HG02642 (cell line): ENCODE measurements at regions not wholly inside any gene's neighbourhood (a gene's known extent, or its start where the extent isn't known, plus 50 kb on each side); places are given as distances from the start of the nearest gene placed in this dataset.
"Not testable (repeated sequence)": the region's sequence is repeated elsewhere in the genome, so short reads cannot be mapped to it uniquely, and the experiment has no call there.

Experiments used
- ATAC-seq: cut with Tn5 transposase; IDR thresholded peaks from one replicate; pipeline ENCODE4 v1.9.1; 2021; ENCODE audit warnings: mild to moderate bottlenecking; ENCODE audit not compliant: unreplicated experiment, poor library complexity

- ATAC-seq = no peak
Observed at GRCh38 chr12:97711392-97711791, 248.8 kb downstream of the RMST start.

DNA sequence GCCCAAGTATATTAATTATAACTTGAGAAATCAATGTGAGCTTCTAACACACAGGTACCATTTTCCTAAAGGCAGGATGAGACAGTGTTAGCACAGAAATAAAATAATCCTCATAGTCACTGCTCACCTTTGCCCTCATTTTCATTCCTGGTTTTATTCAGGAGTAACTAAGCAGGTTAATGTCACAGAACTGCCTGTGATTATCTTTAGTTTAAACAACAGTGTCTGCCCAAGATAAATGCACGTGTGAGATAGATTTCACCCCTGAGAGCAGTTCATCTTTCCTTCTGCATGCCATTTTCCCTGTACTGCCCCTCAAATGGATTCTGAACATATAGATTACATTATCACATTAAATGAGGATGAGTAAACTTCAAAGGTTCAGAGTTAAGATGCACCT is 250.7 kb downstream of the RMST start:
- no peak for ATAC-seq

DNA sequence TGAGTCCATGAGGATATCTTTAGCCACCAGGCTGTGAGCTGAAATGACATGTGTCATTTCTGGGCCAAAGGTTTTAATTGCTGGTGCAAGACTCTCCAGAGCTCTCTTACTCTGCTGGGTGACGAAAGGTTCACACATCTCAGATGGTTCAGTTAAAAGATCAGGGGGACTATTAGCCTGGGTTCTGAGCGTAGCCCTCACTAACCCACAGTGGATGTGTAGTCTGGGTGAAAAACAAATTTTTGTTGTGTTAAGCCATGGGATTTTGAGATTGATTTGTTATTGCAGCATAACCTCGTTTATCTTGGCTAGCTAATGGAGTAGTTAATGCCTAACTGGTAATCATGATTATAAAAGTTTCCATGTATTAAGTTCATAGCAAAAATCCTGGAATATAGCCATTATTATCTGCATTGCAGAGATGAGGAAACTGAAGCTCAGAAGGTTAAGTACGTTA is 251.5 kb downstream of the RMST start:
- ATAC-seq = no peak

- no peak for ATAC-seq
Observed at GRCh38 chr12:97716356-97716755, 253.8 kb downstream of the RMST start.

- not testable (repeated sequence) for ATAC-seq
Observed at GRCh38 chr12:97723801-97724200, 261.2 kb downstream of the RMST start.

- no peak for ATAC-seq
Observed at GRCh38 chr12:97745406-97746101, 282.9 kb downstream of the RMST start.

DNA sequence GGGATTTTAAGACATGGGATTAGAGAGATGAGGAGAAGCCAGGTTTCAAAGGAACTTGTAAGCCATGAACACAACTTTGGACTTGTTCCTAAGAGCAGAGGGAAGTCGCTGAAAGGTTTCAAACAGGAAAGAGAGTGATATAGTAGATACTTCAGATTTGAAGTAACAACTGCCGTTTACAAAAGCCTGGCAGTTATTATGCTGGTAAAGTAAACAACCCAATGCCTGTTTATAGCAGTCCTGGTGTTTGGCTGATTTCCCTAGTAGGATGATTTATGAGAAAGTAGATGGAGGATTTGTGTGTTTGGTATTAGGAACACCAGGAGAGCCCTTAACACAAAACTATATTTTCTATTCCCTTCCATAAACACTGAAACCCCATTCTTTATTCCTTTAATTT is 285.7 kb downstream of the RMST start:
- ATAC-seq = no peak

GRCh38 chr12:97751704-97752103 is 289.1 kb downstream of the RMST start:
- ATAC-seq = no peak

GRCh38 chr12:97752129-97752528 is 289.5 kb downstream of the RMST start:
- ATAC-seq = no peak

DNA sequence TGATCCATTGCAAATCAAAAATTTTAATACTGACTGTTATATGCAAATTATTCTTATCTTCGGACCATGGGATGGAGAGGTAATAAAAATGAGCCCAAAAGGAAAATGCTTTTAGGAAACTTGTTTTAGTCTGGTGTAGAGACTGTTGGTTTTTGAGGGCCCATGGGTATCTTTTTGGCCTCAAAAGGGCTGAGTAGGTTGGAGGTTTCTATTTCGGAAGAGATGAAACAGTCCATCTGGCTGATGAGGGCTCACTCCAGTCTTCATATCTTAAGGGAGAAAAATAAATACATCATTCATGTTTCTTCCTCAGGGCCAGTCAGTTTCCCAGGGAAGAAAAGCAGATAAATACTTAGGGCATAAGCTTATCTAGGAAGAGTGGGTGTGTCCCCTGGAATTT is 290.7 kb downstream of the RMST start:
- no peak for ATAC-seq

GRCh38 chr12:97754306-97754705 is 291.7 kb downstream of the RMST start:
- no peak for ATAC-seq

- ATAC-seq = no peak
Observed at GRCh38 chr12:97756066-97756666, 293.6 kb downstream of the RMST start.

GRCh38 chr12:97756741-97757140 is 294.1 kb downstream of the RMST start:
- ATAC-seq = no peak

DNA sequence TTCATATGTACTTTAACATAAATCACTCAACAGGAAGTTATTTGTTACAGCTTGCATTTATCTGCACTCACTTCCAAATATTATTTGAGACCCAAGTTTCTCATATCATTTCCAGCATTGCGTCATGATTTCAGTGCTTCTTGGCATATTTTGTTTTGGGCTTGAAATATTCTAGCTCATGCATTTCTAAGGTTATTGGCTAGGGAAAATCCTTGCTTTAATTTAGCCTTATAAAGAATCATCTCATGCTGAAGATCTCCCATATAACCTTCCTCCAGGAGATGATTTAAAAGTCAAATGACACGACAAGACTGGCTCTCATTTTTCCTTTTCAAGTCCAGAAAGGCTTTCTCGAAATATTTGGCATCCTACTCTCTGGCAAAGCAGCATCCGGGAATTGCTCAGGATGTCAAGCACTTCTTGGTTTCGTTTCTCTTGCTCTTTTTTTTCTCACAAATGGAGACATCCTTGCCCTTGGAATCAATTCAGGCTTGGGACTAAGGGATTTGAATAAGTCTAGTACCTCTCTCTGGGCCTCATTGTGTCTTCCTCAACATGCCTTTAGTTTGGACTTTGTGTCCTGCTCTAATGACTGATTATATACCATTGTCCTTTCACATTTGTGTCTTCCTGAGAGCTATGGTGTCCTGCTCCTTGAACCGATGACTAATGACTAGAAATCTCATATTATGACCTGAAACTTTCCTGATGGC is 295.0 kb downstream of the RMST start:
- no peak for ATAC-seq

DNA sequence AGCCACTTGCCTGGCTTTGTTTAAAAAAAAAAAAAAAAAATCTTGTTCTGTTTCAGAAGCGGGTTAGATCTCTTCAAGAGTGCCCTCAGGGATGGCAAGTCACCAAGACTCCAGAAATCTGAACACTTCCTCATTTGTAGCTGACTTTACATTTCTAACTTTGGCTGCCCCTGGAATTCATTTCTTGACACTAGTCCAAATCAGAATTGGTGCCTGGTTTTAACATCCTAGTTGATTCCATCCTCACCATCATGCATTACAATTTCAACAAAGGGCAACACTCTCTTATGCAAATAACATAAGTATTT is 295.5 kb downstream of the RMST start:
- ATAC-seq = no peak

DNA sequence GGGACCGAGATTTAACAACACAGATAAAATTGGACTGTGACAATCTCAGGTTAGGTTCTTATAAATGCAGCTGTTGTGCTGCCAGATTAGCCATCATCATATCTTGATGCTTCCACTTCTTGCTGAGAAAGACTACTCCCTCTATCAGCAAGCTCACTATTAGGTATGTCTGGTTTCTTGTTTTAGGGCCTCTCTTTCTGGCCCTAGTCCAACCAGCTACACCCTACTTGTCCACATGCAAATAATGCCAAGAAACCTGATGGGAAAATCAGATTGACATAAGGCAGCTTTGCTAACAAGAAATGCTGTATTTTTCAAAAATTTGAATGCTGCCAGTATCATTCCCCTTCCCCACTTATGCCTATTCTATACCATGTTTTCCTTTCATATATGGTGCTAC is 296.0 kb downstream of the RMST start:
- ATAC-seq = no peak

DNA sequence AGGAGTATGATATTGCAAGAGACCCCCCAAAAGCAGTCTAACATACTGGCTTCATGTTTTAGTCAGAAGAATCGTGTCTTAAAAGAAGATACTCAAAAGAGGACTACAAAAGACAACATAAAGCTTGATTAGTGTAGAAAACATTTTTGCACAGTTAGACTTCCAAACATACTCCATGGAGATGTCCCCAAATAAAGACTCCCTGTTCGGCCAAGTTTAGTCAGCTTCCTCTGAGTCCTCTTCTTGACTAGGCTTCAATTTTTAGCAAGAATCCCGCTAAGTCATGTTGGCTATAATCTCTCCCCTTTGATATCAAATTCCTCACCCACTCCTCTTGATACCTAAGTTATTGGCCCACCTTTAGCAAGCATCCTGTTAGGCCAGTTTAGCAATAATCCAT is 298.0 kb downstream of the RMST start:
- no peak for ATAC-seq

DNA sequence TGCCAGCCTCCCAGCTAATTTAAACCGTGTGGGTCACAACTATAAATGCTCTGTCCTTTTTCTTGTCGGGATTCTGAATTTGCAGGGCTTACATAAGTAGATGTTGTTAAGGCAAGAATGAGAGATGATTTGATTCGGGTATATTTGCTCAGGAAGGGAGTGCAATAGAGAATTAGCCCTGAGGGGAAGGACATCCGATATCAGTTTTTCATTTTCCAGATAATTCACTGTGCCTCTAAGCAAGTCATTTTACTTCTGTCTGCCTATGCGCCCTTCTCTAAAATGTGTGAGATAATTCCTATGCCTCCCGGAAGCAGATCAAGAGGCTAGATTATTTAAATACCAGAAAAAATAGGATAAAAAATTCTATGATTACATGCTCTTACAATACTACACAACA is 300.5 kb downstream of the RMST start:
- no peak for ATAC-seq

GRCh38 chr12:97764700-97765099 is 302.1 kb downstream of the RMST start:
- no peak for ATAC-seq

DNA sequence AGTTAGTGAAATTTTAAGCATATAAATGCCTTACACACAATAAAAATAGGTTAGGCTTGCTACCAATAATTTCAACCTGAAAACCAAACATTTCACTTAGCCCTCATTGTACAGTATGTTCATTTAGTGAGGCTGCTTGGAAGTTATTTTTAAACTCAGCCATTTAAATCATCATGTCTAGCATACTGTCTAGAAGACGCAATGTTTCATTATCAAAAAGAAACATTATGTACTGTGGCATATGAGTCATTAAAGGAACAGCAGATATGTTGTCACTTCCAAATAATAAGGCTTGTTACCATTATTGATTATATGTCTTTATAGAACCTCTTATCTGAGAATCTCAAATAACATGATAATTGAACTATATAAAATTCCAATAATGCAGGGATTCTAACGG is 304.7 kb downstream of the RMST start:
- ATAC-seq = no peak

GRCh38 chr12:97778111-97778510 is 315.5 kb downstream of the RMST start:
- ATAC-seq = no peak

GRCh38 chr12:97781342-97781741 is 318.7 kb downstream of the RMST start:
- ATAC-seq = no peak
